ENCODE measurements at regions not wholly inside any gene's neighbourhood (a gene's known extent, or its start where the extent isn't known, plus 50 kb on each side); places are given as distances from the start of the nearest gene placed in this dataset.

DNA sequence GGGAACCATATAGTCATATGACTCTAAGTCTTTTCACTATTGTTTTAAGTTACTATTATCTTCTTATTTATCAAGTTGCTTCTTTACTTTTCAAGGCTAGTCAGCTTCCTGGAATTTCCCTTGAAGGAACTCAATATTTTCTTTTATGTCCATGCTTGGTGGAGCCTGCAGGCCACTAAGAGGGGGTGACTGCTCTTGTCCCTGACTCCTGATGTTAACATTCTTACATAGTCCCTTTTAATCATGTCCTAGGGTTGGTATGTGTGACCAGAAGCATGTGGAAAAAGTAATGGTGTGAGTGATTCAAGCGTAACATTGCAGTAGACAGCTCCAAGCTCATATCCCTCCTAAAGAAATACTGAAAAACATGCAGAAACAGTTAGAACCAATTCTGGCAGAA, 1536.2 kb upstream of the CDH9 start:
- ChIA-PET POLR2A (ENCODE audit: partially characterized antibody) (no interaction called here), CTCF (ENCODE audit: partially characterized antibody) (interaction anchor here (1.1 to 3.7 kb wide), 3 partner anchors 10 to 230 kb away, joined by 3 to 22 read pairs (median 4); no protein-coding TSS in a partner anchor)
- no peak overlapping the region for H2BK120ac ChIP-seq (replicated peaks; ENCODE audit: low read depth, low read length)
- no peak overlapping the region for H2AK5ac ChIP-seq (ENCODE audit: low read depth, low read length)
- H3K18ac ChIP-seq (ENCODE audit: extremely low read depth, low read length) = no peak overlapping the region
- no peaks in the 10 kb centered on the region for H3K9me3 ChIP-seq (ENCODE audit: insufficient read depth in 2 of 2, low read depth in 1 of 2, low read length in 1 of 2)
- DNase-seq (ENCODE audit: low read depth in 1 of 2, low spot score in 2 of 2) (no peak), FAIRE-seq (no peak)
- H4K91ac ChIP-seq (replicated peaks; ENCODE audit: insufficient read length, low read length) = no peak overlapping the region
- no peak overlapping the region for H3K56ac ChIP-seq (replicated peaks; ENCODE audit: insufficient read length, low read depth, low read length)
- no peak overlapping the region for H4K8ac ChIP-seq (ENCODE audit: extremely low read depth, insufficient read depth, low read length)
- no peaks in the 10 kb centered on the region for H3K27me3 ChIP-seq (replicated peaks in 1 of 4; ENCODE audit: control insufficient read depth in 3 of 4, extremely low read depth in 1 of 4, insufficient read depth in 3 of 4, low read length in 3 of 4)
- no peak overlapping the region for H3K14ac ChIP-seq (ENCODE audit: insufficient read length)
- H3K9ac ChIP-seq (replicated peaks in 1 of 4; ENCODE audit: extremely low read depth in 1 of 4, low read depth in 3 of 4, low read length in 3 of 4) = no peak overlapping the region
- no peak overlapping the region for H2BK12ac ChIP-seq (ENCODE audit: low read depth, low read length)
- 100% methylated on average over 1 of the region's 1 CpG; no CpG with 5 or more reads in 1 of the 2 experiments for WGBS, 2 experiments (ENCODE audit: extremely low coverage in 1 of 2, insufficient coverage in 1 of 2, insufficient read length in 1 of 2, insufficient replicate concordance in 2 of 2, low coverage in 1 of 2, low lambda C conversion rate in 2 of 2, missing lambda C conversion rate in 1 of 2)
- no peaks in the 10 kb centered on the region for H3K4me1 ChIP-seq (replicated peaks in 1 of 4; ENCODE audit: control insufficient read depth in 3 of 4, insufficient read depth in 4 of 4, low read length in 3 of 4)
- H3K4me3 ChIP-seq (ENCODE audit: extremely low read depth in 1 of 4, insufficient read depth in 2 of 4, low read depth in 3 of 4, low read length in 4 of 4) = no peak overlapping the region
- no peak overlapping the region for H3K27ac ChIP-seq (ENCODE audit: low read depth, low read length)
- H2BK15ac ChIP-seq (ENCODE audit: low read length) = no peak overlapping the region
- H3K4me2 ChIP-seq (ENCODE audit: insufficient read depth in 1 of 2, low read depth in 2 of 2, low read length in 2 of 2) = no peak overlapping the region
- no peak overlapping the region for H2BK20ac ChIP-seq (ENCODE audit: low read length)
- H3K36me3 ChIP-seq (ENCODE audit: control insufficient read depth in 2 of 4, insufficient read depth in 4 of 4, low read length in 3 of 4) = no peaks in the 10 kb centered on the region
- no peak overlapping the region for H4K5ac ChIP-seq (ENCODE audit: insufficient read length, low read depth, low read length)
- no peak overlapping the region for H3K4ac ChIP-seq (replicated peaks; ENCODE audit: insufficient read length, low read depth, low read length)
- H3K79me1 ChIP-seq (ENCODE audit: low read depth, low read length) = no peaks in the 10 kb centered on the region
- no peaks in the 10 kb centered on the region for H4K20me1 ChIP-seq (replicated peaks in 1 of 2; ENCODE audit: control insufficient read depth in 1 of 2, insufficient read depth in 2 of 2, low read length in 2 of 2)
- H2BK5ac ChIP-seq (ENCODE audit: low read depth, low read length) = no peak overlapping the region
- no peak overlapping the region for H3K23ac ChIP-seq (ENCODE audit: insufficient read length)
- no peak overlapping the region for H2AFZ ChIP-seq (ENCODE audit: low read length)
- H3K79me2 ChIP-seq (ENCODE audit: control insufficient read depth in 1 of 2, insufficient read depth in 2 of 2, low read length in 2 of 2) = no peaks in the 10 kb centered on the region
- no peaks in the 10 kb centered on the region for H3K23me2 ChIP-seq (ENCODE audit: low read depth, low read length)
- no peak for TF ChIP-seq HDAC2 (IDR thresholded peaks at IDR 0.05; ENCODE audit: borderline replicate concordance in 1 of 2, low read depth in 2 of 2, low read length in 2 of 2)
- TF ChIP-seq ZNF274 (IDR thresholded peaks at IDR 0.05; ENCODE audit: borderline replicate concordance, extremely low read depth, low read length) = no peak
- TF ChIP-seq GABPA (IDR thresholded peaks at IDR 0.05; ENCODE audit: borderline replicate concordance, insufficient read depth, low read length) = no peak
- no peak for TF ChIP-seq RFX5 (IDR thresholded peaks at IDR 0.05; ENCODE audit: borderline replicate concordance, low read depth, low read length)
- TF ChIP-seq TBP (IDR thresholded peaks at IDR 0.05; ENCODE audit: low read depth, low read length) = no peak

Data from H1 (cell line).